Prostate gland (tissue), 2 donors: ENCODE measurements at regions not wholly inside any gene's neighbourhood (a gene's known extent, or its start where the extent isn't known, plus 50 kb on each side); places are given as distances from the start of the nearest gene placed in this dataset.

Experiments used
- DNase-seq: peaks from one replicate; pipeline ENCODE4 v3.0.0-alpha.2; 2019; ENCODE audit warnings: low spot score
- H3K27ac ChIP-seq, 2 donors: fragments of 200-600 bp; sonication (generic); 2 replicates each; pipeline ENCODE4 v1.5.1; 2017 to 2019
- H3K27me3 ChIP-seq: fragments of 200-600 bp; sonication (generic); replicated peaks from 2 replicates; pipeline ENCODE4 v1.5.1; 2019; ENCODE audit not compliant: insufficient read depth
- H3K36me3 ChIP-seq, 2 donors: fragments of 200-600 bp; sonication (generic); 1 replicate in 1 of 2; 2 replicates in 1 of 2; pipeline versions ENCODE4 v1.5.1 to v1.8.1; 2017 to 2019
- H3K4me1 ChIP-seq: fragments of 200-600 bp; sonication (generic); replicated peaks from 2 replicates; pipeline ENCODE4 v1.5.1; 2019
- H3K4me3 ChIP-seq, 2 donors: fragments of 200-600 bp; sonication (generic); 2 replicates each; pipeline ENCODE4 v1.5.1; 2017 to 2019
- H3K9me3 ChIP-seq: fragments of 200-600 bp; sonication (generic); 2 replicates; pipeline ENCODE4 v1.5.1; 2017
- CTCF ChIP-seq, 4 experiments: fragments of 200-600 bp in 2 of 4; fragments of 450-650 bp in 2 of 4; sonication (generic) in 2 of 4; IDR thresholded peaks; 1 replicate in 3 of 4; 2 replicates in 1 of 4; pipeline ENCODE4 v1.5.1; 2016 to 2019; ENCODE audit warnings: antibody characterized with exemption in 4 of 4, mild to moderate bottlenecking in 2 of 4, moderate library complexity in 2 of 4
- POLR2A ChIP-seq: fragments of 450-650 bp; IDR thresholded peaks from one replicate; pipeline ENCODE4 v1.6.1; 2016; ENCODE audit warnings: antibody characterized with exemption, mild to moderate bottlenecking
- POLR2AphosphoS5 ChIP-seq: sonication (generic); formaldehyde crosslinking; IDR thresholded peaks from one replicate; pipeline ENCODE4 v1.6.1; 2017; ENCODE audit warnings: antibody characterized with exemption
- WGBS: methylation state at CpG from one replicate; pipeline ENCODE4 v1.1.5; 2018; 5-methylcytosine and 5-hydroxymethylcytosine counted together
- intact Hi-C: fragments of 100-400 bp; cut with DNase I; formaldehyde crosslinking; loops from one replicate; pipeline ENCODE4 v1.14.2; 2022

- Histone ChIP-seq H3K27me3 (no peaks in the 10 kb centered on the region), H3K4me3 (no peak overlapping the region), H3K36me3 (no peaks in the 10 kb centered on the region), H3K27ac (no peak overlapping the region), H3K9me3 (no peaks in the 10 kb centered on the region), H3K4me1 (no peaks in the 10 kb centered on the region)
- intact Hi-C loops: no loop called here
- no peak for DNase-seq
- WGBS: 45% methylated on average over 2 of the region's 2 CpGs
- TF ChIP-seq CTCF (IDR thresholded peaks at IDR 0.05) (no peak), POLR2AphosphoS5 (no peak), POLR2A (no peak)
Measured at GRCh38 chr2:237254369-237254861, 159.5 kb downstream of the COL6A3 start.

DNA sequence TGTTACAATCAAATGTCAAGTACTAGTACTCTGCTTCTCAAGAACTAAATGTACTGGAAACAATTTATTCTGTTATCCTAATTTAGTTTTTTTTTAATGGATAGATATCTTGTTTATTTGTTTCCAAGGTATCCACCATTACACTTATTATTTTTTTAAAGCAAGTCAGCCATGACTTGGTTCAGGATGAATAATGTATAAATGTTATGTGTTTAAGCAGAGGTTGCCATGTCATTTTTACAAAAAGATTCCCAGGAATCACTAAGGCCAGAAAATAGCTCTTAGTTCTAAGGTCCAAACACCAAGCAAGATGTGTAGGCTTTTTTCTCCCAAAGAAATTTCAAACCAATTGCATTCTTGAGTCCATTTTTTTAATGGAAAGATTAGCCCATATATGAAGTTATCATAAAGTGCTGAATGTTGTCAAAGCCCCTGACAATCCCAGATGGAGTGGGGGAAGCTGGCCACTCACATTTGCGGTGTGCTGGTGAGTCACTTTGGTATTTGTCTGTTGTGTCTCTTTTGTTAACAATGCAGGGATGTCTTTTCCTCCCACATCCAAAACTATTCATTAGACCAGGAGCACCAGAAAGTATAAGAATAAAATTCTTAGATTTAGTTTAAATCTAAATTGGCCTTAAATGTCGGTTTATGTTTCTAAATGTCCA, 158.9 kb downstream of the COL6A3 start:
- no peak for DNase-seq
- intact Hi-C loops: no loop called here
- TF ChIP-seq POLR2AphosphoS5: no peak
- TF ChIP-seq POLR2A: no peak
- TF ChIP-seq CTCF (IDR thresholded peaks at IDR 0.05): no peak
- H3K9me3 ChIP-seq: no peaks in the 10 kb centered on the region
- 70% methylated on average over 2 of the region's 2 CpGs for WGBS
- no peak overlapping the region for H3K4me3 ChIP-seq
- no peaks in the 10 kb centered on the region for H3K36me3 ChIP-seq
- H3K27me3 ChIP-seq: no peaks in the 10 kb centered on the region
- H3K27ac ChIP-seq: no peak overlapping the region
- H3K4me1 ChIP-seq: no peaks in the 10 kb centered on the region

DNA sequence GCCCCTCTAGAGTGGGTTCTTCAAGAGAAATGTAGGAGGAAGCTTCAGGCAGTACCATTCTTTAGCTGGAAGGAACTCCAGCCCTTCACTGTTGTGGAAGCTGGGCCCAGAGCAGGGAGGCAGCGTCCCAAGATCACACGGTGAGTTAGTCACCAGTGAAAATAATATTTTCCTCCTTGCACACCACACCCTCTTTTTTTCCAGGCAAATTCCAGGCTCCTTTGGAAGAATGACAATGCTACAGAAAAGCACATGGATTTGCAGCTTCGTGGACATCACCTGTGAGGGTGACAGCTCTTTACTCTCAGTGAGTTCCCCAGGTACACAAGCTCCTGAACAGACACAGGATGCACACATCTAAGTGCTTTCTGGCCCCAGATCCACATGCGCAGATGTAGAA, 157.1 kb downstream of the COL6A3 start:
- H3K27ac ChIP-seq: peak overlapping the region; percentile 7 to 46
- no peaks in the 10 kb centered on the region for H3K9me3 ChIP-seq
- 53% methylated on average over 4 of the region's 4 CpGs for WGBS
- no peak overlapping the region for H3K4me3 ChIP-seq
- H3K27me3 ChIP-seq: no peaks in the 10 kb centered on the region
- no peak for DNase-seq
- H3K4me1 ChIP-seq: no peaks in the 10 kb centered on the region
- TF ChIP-seq CTCF (IDR thresholded peaks at IDR 0.05) (no peak), POLR2AphosphoS5 (peak; percentile 16), POLR2A (no peak)
- H3K36me3 ChIP-seq: no peaks in the 10 kb centered on the region
- intact Hi-C loops: no loop called here

GRCh38 chr2:237257471-237257951, 156.5 kb downstream of the COL6A3 start:
- no peaks in the 10 kb centered on the region for H3K27me3 ChIP-seq
- no peaks in the 10 kb centered on the region for H3K36me3 ChIP-seq
- H3K27ac ChIP-seq: peak overlapping the region in 1 of 2 donors; percentile 7
- H3K4me3 ChIP-seq: no peak overlapping the region
- 54% methylated on average over 10 of the region's 10 CpGs for WGBS
- intact Hi-C loops: no loop called here
- TF ChIP-seq POLR2AphosphoS5: no peak
- TF ChIP-seq CTCF (IDR thresholded peaks at IDR 0.05): no peak
- no peak for TF ChIP-seq POLR2A
- H3K4me1 ChIP-seq: no peaks in the 10 kb centered on the region
- no peak for DNase-seq
- H3K9me3 ChIP-seq: no peaks in the 10 kb centered on the region

- Histone ChIP-seq H3K27ac (no peak overlapping the region), H3K9me3 (no peaks in the 10 kb centered on the region), H3K36me3 (no peaks in the 10 kb centered on the region), H3K27me3 (no peaks in the 10 kb centered on the region), H3K4me3 (no peak overlapping the region), H3K4me1 (no peaks in the 10 kb centered on the region)
- WGBS: 78% methylated on average over 7 of the region's 7 CpGs
- intact Hi-C loops: no loop called here
- TF ChIP-seq POLR2A: no peak
- TF ChIP-seq CTCF (IDR thresholded peaks at IDR 0.05): no peak
- no peak for TF ChIP-seq POLR2AphosphoS5
- DNase-seq: no peak
Measured at GRCh38 chr2:237258116-237258515, 155.8 kb downstream of the COL6A3 start.
